GM12878 (cell line): ENCODE measurements at regions not wholly inside any gene's neighbourhood (a gene's known extent, or its start where the extent isn't known, plus 50 kb on each side); places are given as distances from the start of the nearest gene placed in this dataset.

Source experiments
- ATAC-seq: fragments of 200-7000 bp; cut with Tn5 transposase; 3 replicates; pipeline ENCODE4 v1.9.1; 2020; ENCODE audit warnings: mild to moderate bottlenecking, moderate library complexity
- BruUV-seq: library from RNA; stranded (reverse); fragments of 400-500 nt; replicated peaks from 2 replicates; lab custom pipeline; 2021; lab: Mats Ljungman, UMichigan
- CTCF ChIA-PET: fragments of 300-600 bp; sonication (Branson Sonifier 250); formaldehyde crosslinking; extraction: SDS; loops from one replicate; lab custom pipeline; 2021; ENCODE audit warnings: inconsistent platforms; lab: Yijun Ruan, JAX
- POLR2A ChIA-PET: fragments of 350-600 bp; formaldehyde crosslinking; extraction: SDS; loops from one replicate; lab custom pipeline; 2021; ENCODE audit warnings: inconsistent platforms; lab: Charles Lee
- RAD21 ChIA-PET: fragments of 300-600 bp; sonication (Branson Sonifier 250); formaldehyde crosslinking; loops from one replicate; lab custom pipeline; 2023; ENCODE audit warnings: antibody characterized with exemption; ENCODE audit not compliant: unreplicated experiment; lab: Charles Lee
- SMC1A ChIA-PET: fragments of 300-600 bp; sonication (Branson Sonifier 250); formaldehyde crosslinking; loops from one replicate; lab custom pipeline; 2023; ENCODE audit not compliant: unreplicated experiment, uncharacterized antibody; lab: Charles Lee
- DNase-seq: peaks from one replicate; pipeline ENCODE4 v3.0.0-alpha.2; 2011; ENCODE audit warnings: low read depth, low spot score
- FAIRE-seq: peaks from 3 replicates; lab custom pipeline; 2011; peaks lifted over from hg19 to GRCh38; lab: Jason Lieb, UNC
- H2AFZ ChIP-seq: 2 replicates; pipeline ENCODE4 v1.6.0; 2011; ENCODE audit warnings: low read depth, low read length, control low read depth; ENCODE audit not compliant: control insufficient read depth
- H3K27ac ChIP-seq: 2 replicates; pipeline ENCODE4 v1.5.1; 2011; ENCODE audit warnings: control low read depth; ENCODE audit not compliant: control insufficient read depth, insufficient read depth
- H3K27me3 ChIP-seq, 2 experiments: replicated peaks in 1 of 2; 2 replicates each; pipeline versions ENCODE4 v1.6.0 to v1.6.1; 2011; ENCODE audit warnings: low read length in 1 of 2; ENCODE audit not compliant: control insufficient read depth in 2 of 2, insufficient read depth in 2 of 2
- H3K36me3 ChIP-seq, 2 experiments: 2 replicates each; pipeline ENCODE4 v1.5.1; 2011; ENCODE audit warnings: low read length in 1 of 2; ENCODE audit not compliant: control insufficient read depth in 2 of 2, insufficient read depth in 2 of 2
- H3K4me1 ChIP-seq: 2 replicates; pipeline ENCODE4 v1.6.1; 2011; ENCODE audit warnings: mild to moderate bottlenecking, low read length, moderate library complexity, mixed read lengths; ENCODE audit not compliant: control insufficient read depth, insufficient read depth
- H3K4me2 ChIP-seq: 2 replicates; pipeline ENCODE4 v1.6.0; 2011; ENCODE audit warnings: control low read depth; ENCODE audit not compliant: control insufficient read depth, insufficient read depth
- H3K4me3 ChIP-seq: fragments of 200-600 bp; sonication (generic); 2 replicates; pipeline ENCODE4 v1.5.1; 2016
- H3K79me2 ChIP-seq: 2 replicates; pipeline ENCODE4 v1.6.0; 2011; ENCODE audit warnings: low read length; ENCODE audit not compliant: control insufficient read depth, insufficient read depth
- H3K9ac ChIP-seq: 2 replicates; pipeline ENCODE4 v1.8.0; 2011; ENCODE audit warnings: low read length, control low read depth, mixed read lengths; ENCODE audit not compliant: control insufficient read depth, insufficient read depth
- H3K9me3 ChIP-seq: replicated peaks from 3 replicates; pipeline ENCODE4 v1.5.1; 2011; ENCODE audit warnings: mild to moderate bottlenecking, low read length; ENCODE audit not compliant: control insufficient read depth, insufficient read depth
- H4K20me1 ChIP-seq: 2 replicates; pipeline ENCODE4 v1.6.0; 2011; ENCODE audit not compliant: control insufficient read depth, insufficient read depth
- ATF7 ChIP-seq: fragments of 450-650 bp; IDR thresholded peaks from 2 replicates; pipeline ENCODE4 v1.6.1; 2016; ENCODE audit warnings: low read depth, mild to moderate bottlenecking
- CBFB ChIP-seq: IDR thresholded peaks from 2 replicates; pipeline ENCODE4 v1.6.1; 2016; ENCODE audit warnings: antibody characterized with exemption, low read depth
- CEBPB ChIP-seq, 2 experiments: fragments of 150-350 bp in 1 of 2; IDR thresholded peaks; 2 replicates each; pipeline ENCODE4 v1.6.1; 2012 to 2014; ENCODE audit warnings: low read depth in 2 of 2, low read length in 2 of 2, borderline replicate concordance in 1 of 2, inconsistent platforms in 1 of 2
- EED ChIP-seq: sonication (generic); IDR thresholded peaks from 2 replicates; pipeline ENCODE4 v1.6.1; 2016; ENCODE audit warnings: antibody characterized with exemption, low read depth
- EZH2 ChIP-seq: IDR thresholded peaks from 2 replicates; pipeline ENCODE4 v1.6.1; 2012; ENCODE audit warnings: low read depth, mild to moderate bottlenecking, control low read depth, inconsistent platforms, low read length, borderline replicate concordance; ENCODE audit not compliant: control insufficient read depth
- HDAC6 ChIP-seq: fragments of 200-600 bp; sonication (generic); IDR thresholded peaks from one replicate; pipeline ENCODE4 v1.8.0; 2017; ENCODE audit warnings: antibody characterized with exemption; ENCODE audit not compliant: unreplicated experiment
- NFYA ChIP-seq: IDR thresholded peaks from 2 replicates; pipeline ENCODE4 v1.6.1; 2011; ENCODE audit warnings: low read depth, mild to moderate bottlenecking, low read length, improper control_type of control experiment, borderline replicate concordance
- NR2F1 ChIP-seq: fragments of 450-650 bp; conservative IDR thresholded peaks from 2 replicates; pipeline ENCODE4 v1.6.1; 2017; ENCODE audit warnings: mild to moderate bottlenecking
- PML ChIP-seq: IDR thresholded peaks from 2 replicates; pipeline ENCODE4 v1.6.1; 2012; ENCODE audit warnings: low read length, inconsistent platforms
- SUPT20H ChIP-seq: IDR thresholded peaks from 2 replicates; pipeline ENCODE4 v1.6.1; 2011; ENCODE audit warnings: low read depth, mild to moderate bottlenecking, low read length, moderate library complexity, borderline replicate concordance; ENCODE audit not compliant: control insufficient read depth
- TARDBP ChIP-seq: IDR thresholded peaks from 2 replicates; pipeline ENCODE4 v1.6.1; 2016; ENCODE audit warnings: borderline replicate concordance
- WGBS: methylation state at CpG from one replicate; pipeline ENCODE4 v1.1.6; 2016; ENCODE audit warnings: low lambda C conversion rate; ENCODE audit not compliant: insufficient replicate concordance, insufficient coverage; ENCODE audit errors: missing lambda C conversion rate; 5-methylcytosine and 5-hydroxymethylcytosine counted together
- in situ Hi-C: fragments of 300-500 bp; cut with MboI; formaldehyde crosslinking; loops from 9 replicates; pipeline ENCODE4 v1.14.3; 2018; ENCODE audit warnings: mixed read lengths
- intact Hi-C: fragments of 100-400 bp; cut with micrococcal nuclease; formaldehyde crosslinking; loops from one replicate; pipeline ENCODE4 v1.14.2; 2022; ENCODE audit not compliant: unreplicated experiment
- TF ChIP-seq, protein P1 (sequence below): fragments of 450-650 bp; IDR thresholded peaks from 2 replicates; pipeline ENCODE4 v1.6.1; 2017; ENCODE audit warnings: mild to moderate bottlenecking, moderate library complexity
- TF ChIP-seq, protein P2 (sequence below): IDR thresholded peaks from 2 replicates; pipeline ENCODE4 v1.6.1; 2011; ENCODE audit warnings: low read depth, low read length, improper control_type of control experiment, borderline replicate concordance
- TF ChIP-seq, protein P3 (sequence below): fragments of 450-650 bp; IDR thresholded peaks from 2 replicates; pipeline ENCODE4 v1.6.1; 2017; ENCODE audit warnings: borderline replicate concordance

DNA sequence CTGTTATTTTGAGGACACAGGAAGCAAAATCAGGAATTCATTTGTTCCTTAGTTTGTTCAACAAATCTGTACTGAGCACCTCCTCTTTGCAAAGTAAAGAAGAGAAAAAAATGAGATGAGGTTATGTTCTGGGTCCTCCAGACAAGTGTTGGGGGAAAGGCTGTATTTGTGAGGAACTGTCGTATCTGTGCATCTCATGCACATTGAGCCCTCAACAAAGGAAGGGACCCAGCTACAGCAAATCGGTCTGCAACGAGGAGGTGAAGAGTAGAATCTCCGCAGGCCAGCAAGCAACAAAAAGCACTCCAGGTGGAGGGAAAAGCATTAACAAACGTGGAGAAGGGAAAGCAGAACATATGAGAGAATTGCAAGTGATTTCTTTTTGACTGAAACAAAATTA, 143.0 kb upstream of the CYP1B1 start (continued):
- TF ChIP-seq, protein P1, sequence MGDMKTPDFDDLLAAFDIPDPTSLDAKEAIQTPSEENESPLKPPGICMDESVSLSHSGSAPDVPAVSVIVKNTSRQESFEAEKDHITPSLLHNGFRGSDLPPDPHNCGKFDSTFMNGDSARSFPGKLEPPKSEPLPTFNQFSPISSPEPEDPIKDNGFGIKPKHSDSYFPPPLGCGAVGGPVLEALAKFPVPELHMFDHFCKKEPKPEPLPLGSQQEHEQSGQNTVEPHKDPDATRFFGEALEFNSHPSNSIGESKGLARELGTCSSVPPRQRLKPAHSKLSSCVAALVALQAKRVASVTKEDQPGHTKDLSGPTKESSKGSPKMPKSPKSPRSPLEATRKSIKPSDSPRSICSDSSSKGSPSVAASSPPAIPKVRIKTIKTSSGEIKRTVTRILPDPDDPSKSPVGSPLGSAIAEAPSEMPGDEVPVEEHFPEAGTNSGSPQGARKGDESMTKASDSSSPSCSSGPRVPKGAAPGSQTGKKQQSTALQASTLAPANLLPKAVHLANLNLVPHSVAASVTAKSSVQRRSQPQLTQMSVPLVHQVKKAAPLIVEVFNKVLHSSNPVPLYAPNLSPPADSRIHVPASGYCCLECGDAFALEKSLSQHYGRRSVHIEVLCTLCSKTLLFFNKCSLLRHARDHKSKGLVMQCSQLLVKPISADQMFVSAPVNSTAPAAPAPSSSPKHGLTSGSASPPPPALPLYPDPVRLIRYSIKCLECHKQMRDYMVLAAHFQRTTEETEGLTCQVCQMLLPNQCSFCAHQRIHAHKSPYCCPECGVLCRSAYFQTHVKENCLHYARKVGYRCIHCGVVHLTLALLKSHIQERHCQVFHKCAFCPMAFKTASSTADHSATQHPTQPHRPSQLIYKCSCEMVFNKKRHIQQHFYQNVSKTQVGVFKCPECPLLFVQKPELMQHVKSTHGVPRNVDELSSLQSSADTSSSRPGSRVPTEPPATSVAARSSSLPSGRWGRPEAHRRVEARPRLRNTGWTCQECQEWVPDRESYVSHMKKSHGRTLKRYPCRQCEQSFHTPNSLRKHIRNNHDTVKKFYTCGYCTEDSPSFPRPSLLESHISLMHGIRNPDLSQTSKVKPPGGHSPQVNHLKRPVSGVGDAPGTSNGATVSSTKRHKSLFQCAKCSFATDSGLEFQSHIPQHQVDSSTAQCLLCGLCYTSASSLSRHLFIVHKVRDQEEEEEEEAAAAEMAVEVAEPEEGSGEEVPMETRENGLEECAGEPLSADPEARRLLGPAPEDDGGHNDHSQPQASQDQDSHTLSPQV: no peak
- TF ChIP-seq PML: no peak
- no peak for TF ChIP-seq NFYA
- no peak for TF ChIP-seq EZH2
- TF ChIP-seq, all 136 proteins: peak for 0

DNA sequence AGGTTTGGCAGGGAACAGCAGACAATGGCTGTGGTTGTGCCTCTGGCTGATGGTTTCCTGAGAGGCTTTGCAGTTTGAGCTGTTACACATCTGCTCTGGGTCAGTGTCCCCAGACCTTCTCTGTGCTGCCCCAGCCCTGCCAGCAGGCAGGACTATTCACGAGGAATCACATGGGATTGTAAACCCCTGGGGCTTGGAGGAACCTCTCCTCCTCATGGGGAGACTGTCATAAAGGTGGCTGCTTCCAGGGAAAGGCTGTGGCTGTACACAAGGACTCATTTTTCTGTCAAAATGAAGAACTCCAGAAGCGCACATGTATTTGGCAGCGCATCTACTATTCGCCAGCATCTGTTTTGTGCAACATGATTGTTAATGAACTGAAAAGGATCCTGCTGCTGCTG, 142.6 kb upstream of the CYP1B1 start:
- H3K79me2 ChIP-seq: no peaks in the 10 kb centered on the region
- POLR2A ChIA-PET: no interaction called here
- H3K9ac ChIP-seq: no peak overlapping the region
- H3K4me2 ChIP-seq: no peak overlapping the region
- RAD21 ChIA-PET: interaction anchor here (0.7 kb wide), 1 partner anchor 1488 kb away, joined by 4 read pairs; no protein-coding TSS in a partner anchor
- TF ChIP-seq NR2F1 (no peak), HDAC6 (no peak), SUPT20H (no peak), EED (no peak), ATF7 (no peak), TARDBP (no peak), CEBPB (IDR thresholded peaks at IDR 0.05; ENCODE audit: borderline replicate concordance in 1 of 2, low read depth in 2 of 2, low read length in 2 of 2) (no peak), CBFB (no peak)
- TF ChIP-seq, protein P2, sequence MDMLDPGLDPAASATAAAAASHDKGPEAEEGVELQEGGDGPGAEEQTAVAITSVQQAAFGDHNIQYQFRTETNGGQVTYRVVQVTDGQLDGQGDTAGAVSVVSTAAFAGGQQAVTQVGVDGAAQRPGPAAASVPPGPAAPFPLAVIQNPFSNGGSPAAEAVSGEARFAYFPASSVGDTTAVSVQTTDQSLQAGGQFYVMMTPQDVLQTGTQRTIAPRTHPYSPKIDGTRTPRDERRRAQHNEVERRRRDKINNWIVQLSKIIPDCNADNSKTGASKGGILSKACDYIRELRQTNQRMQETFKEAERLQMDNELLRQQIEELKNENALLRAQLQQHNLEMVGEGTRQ: no peak
- TF ChIP-seq, protein P3, sequence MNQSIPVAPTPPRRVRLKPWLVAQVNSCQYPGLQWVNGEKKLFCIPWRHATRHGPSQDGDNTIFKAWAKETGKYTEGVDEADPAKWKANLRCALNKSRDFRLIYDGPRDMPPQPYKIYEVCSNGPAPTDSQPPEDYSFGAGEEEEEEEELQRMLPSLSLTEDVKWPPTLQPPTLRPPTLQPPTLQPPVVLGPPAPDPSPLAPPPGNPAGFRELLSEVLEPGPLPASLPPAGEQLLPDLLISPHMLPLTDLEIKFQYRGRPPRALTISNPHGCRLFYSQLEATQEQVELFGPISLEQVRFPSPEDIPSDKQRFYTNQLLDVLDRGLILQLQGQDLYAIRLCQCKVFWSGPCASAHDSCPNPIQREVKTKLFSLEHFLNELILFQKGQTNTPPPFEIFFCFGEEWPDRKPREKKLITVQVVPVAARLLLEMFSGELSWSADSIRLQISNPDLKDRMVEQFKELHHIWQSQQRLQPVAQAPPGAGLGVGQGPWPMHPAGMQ: no peak
- no peak overlapping the region for H3K4me3 ChIP-seq
- CTCF ChIA-PET: interaction anchor here (0.7 to 1.0 kb wide), 3 partner anchors 9 to 203 kb away, joined by 3 read pairs; no protein-coding TSS in a partner anchor
- SMC1A ChIA-PET: no interaction called here
- H3K36me3 ChIP-seq: no peaks in the 10 kb centered on the region
- WGBS: 73% methylated on average over 4 of the region's 4 CpGs
- no peaks in the 10 kb centered on the region for H3K4me1 ChIP-seq
- no peak for FAIRE-seq
- intact Hi-C loops: no loop called here
- H3K27me3 ChIP-seq: no peaks in the 10 kb centered on the region
- H3K27ac ChIP-seq: no peak overlapping the region
- H3K9me3 ChIP-seq: no peaks in the 10 kb centered on the region; the same call in 1 of the 3 replicates
- no peak overlapping the region for H2AFZ ChIP-seq
- DNase-seq: no peak
- H4K20me1 ChIP-seq: no peaks in the 10 kb centered on the region
- no TSS peak for BruUV-seq
- ATAC-seq: no peak
- in situ Hi-C loops: no loop called here
